AG08396 (cell line): ENCODE measurements at regions not wholly inside any gene's neighbourhood (a gene's known extent, or its start where the extent isn't known, plus 50 kb on each side); places are given as distances from the start of the nearest gene placed in this dataset.
"Not testable (repeated sequence)": the region's sequence is repeated elsewhere in the genome, so short reads cannot be mapped to it uniquely, and the experiment has no call there.

ENCODE experiments used
- DNase-seq: peaks from one replicate; pipeline ENCODE4 v3.0.0; 2012; ENCODE audit warnings: low spot score, mixed read lengths

GRCh38 chr20:40849456-40849855 is 160.4 kb upstream of the MAFB start:
- no peak for DNase-seq

GRCh38 chr20:40851051-40851450 is 162.0 kb upstream of the MAFB start:
- DNase-seq: no peak

- no peak for DNase-seq
These were observed 166.2 kb upstream of the MAFB start for GRCh38 chr20:40855269-40855668.

- no peak for DNase-seq
These were observed 167.6 kb upstream of the MAFB start for GRCh38 chr20:40856653-40857052.

- peak; percentile 83 for DNase-seq
These were observed 168.1 kb upstream of the TOP1 start for GRCh38 chr20:40860487-40860902.

GRCh38 chr20:40861427-40862008 is 167.1 kb upstream of the TOP1 start:
- no peak for DNase-seq

- DNase-seq: no peak
These were observed 165.2 kb upstream of the TOP1 start for GRCh38 chr20:40863355-40863919.

- DNase-seq: no peak
These were observed 164.2 kb upstream of the TOP1 start for GRCh38 chr20:40864470-40864869.

GRCh38 chr20:40865095-40865494 is 163.5 kb upstream of the TOP1 start:
- no peak for DNase-seq

- DNase-seq: no peak
These were observed 162.6 kb upstream of the TOP1 start for GRCh38 chr20:40866056-40866455.

- peak; percentile 82 for DNase-seq
These were observed 159.9 kb upstream of the TOP1 start for GRCh38 chr20:40868551-40869217.

- DNase-seq: no peak
These were observed 159.1 kb upstream of the TOP1 start for GRCh38 chr20:40869218-40870147.

- no peak for DNase-seq
These were observed 153.2 kb upstream of the TOP1 start for GRCh38 chr20:40875116-40876085.

- not testable (repeated sequence) for DNase-seq
These were observed 150.5 kb upstream of the TOP1 start for GRCh38 chr20:40878099-40878498.

GRCh38 chr20:40880063-40880728 is 148.4 kb upstream of the TOP1 start:
- no peak for DNase-seq

GRCh38 chr20:40880729-40881109 is 147.9 kb upstream of the TOP1 start:
- no peak for DNase-seq

- no peak for DNase-seq
These were observed 146.5 kb upstream of the TOP1 start for GRCh38 chr20:40882152-40882551.

GRCh38 chr20:40883097-40883496 is 145.5 kb upstream of the TOP1 start:
- no peak for DNase-seq

- DNase-seq: no peak
These were observed 141.5 kb upstream of the TOP1 start for GRCh38 chr20:40887105-40887504.

GRCh38 chr20:40889266-40889665 is 139.4 kb upstream of the TOP1 start:
- DNase-seq: not testable (repeated sequence)

GRCh38 chr20:40890181-40890580 is 138.4 kb upstream of the TOP1 start:
- no peak for DNase-seq
